Upper lobe of left lung (tissue), 6 donors: ENCODE measurements at regions not wholly inside any gene's neighbourhood (a gene's known extent, or its start where the extent isn't known, plus 50 kb on each side); places are given as distances from the start of the nearest gene placed in this dataset.
A peak's percentile ranks its signal among the peaks of the same experiment; 100 is the strongest.
"Not testable (repeated sequence)": the region's sequence is repeated elsewhere in the genome, so short reads cannot be mapped to it uniquely, and the experiment has no call there.

Experiments used
- ATAC-seq, 2 donors: fragments of 200-7000 bp; cut with Tn5 transposase; one replicate each; pipeline ENCODE4 v1.9.1; 2022; ENCODE audit warnings: mild to moderate bottlenecking in 2 of 2, moderate library complexity in 2 of 2; ENCODE audit not compliant: low FRiP score in 2 of 2
- DNase-seq, 2 donors: peaks; one replicate each; pipeline ENCODE4 v3.0.0-alpha.2; 2019 to 2020
- H3K27ac ChIP-seq, 4 donors: fragments of 200-600 bp; sonication (generic); one replicate each; pipeline ENCODE4 v1.5.1; 2016 to 2019
- H3K27me3 ChIP-seq, 4 donors: fragments of 200-600 bp; sonication (generic); one replicate each; pipeline ENCODE4 v1.5.1; 2017 to 2019
- H3K36me3 ChIP-seq, 4 donors: fragments of 200-600 bp; sonication (generic); one replicate each; pipeline ENCODE4 v1.5.1; 2016 to 2019
- H3K4me1 ChIP-seq, 4 donors: fragments of 200-600 bp; sonication (generic); one replicate each; pipeline ENCODE4 v1.5.1; 2018 to 2019
- H3K4me3 ChIP-seq, 4 donors: fragments of 200-600 bp; sonication (generic); one replicate each; pipeline ENCODE4 v1.5.1; 2017 to 2019; ENCODE audit warnings: mild to moderate bottlenecking in 2 of 4, moderate library complexity in 1 of 4
- H3K9me3 ChIP-seq, 4 donors: fragments of 200-600 bp; sonication (generic); one replicate each; pipeline ENCODE4 v1.5.1; 2018 to 2019
- CTCF ChIP-seq, 6 experiments: fragments of 450-650 bp in 4 of 6; fragments of 200-600 bp in 2 of 6; sonication (generic) in 2 of 6; IDR thresholded peaks; one replicate each; pipeline ENCODE4 v1.5.1; 2016 to 2019; ENCODE audit warnings: antibody characterized with exemption in 6 of 6
- EP300 ChIP-seq, 4 donors: sonication (generic); formaldehyde crosslinking; IDR thresholded peaks; one replicate each; pipeline ENCODE4 v1.5.1; 2017; ENCODE audit warnings: antibody characterized with exemption in 4 of 4, control low read depth in 2 of 4
- POLR2A ChIP-seq, 4 donors: fragments of 450-650 bp; IDR thresholded peaks; one replicate each; pipeline ENCODE4 v1.5.1; 2016 to 2017; ENCODE audit warnings: antibody characterized with exemption in 4 of 4, mild to moderate bottlenecking in 2 of 4
- POLR2AphosphoS5 ChIP-seq, 2 donors: sonication (generic); formaldehyde crosslinking; IDR thresholded peaks; one replicate each; pipeline ENCODE4 v1.5.1; 2017; ENCODE audit warnings: antibody characterized with exemption in 2 of 2
- WGBS, 2 donors: methylation state at CpG; one replicate each; pipeline ENCODE4 v1.1.5; 2017 to 2018; 5-methylcytosine and 5-hydroxymethylcytosine counted together
- donor health status: DM: no; HTN: no; CAD: no; lungs with moderate emphysema.
- donor health status: DM: no; HTN: yes; CAD: no; lungs with severe emphysema.

GRCh38 chr3:36648241-36649034 lies 115.9 kb downstream of the DCLK3 start:
- H3K9me3 ChIP-seq = no peaks in the 10 kb centered on the region
- H3K27me3 ChIP-seq = no peaks in the 10 kb centered on the region
- H3K4me1 ChIP-seq = peaks cover 0 to 18% (median 4%) of the 10 kb centered on the region in 4 donors
- no peak overlapping the region for H3K4me3 ChIP-seq
- no peak overlapping the region for H3K27ac ChIP-seq
- 61 to 64% methylated on average over 5 of the region's 5 CpGs for WGBS, 2 donors
- TF ChIP-seq POLR2AphosphoS5 (IDR thresholded peaks at IDR 0.05) (no peak), EP300 (IDR thresholded peaks at IDR 0.05) (no peak), CTCF (IDR thresholded peaks at IDR 0.05) (no peak), POLR2A (IDR thresholded peaks at IDR 0.05) (no peak)
- no peaks in the 10 kb centered on the region for H3K36me3 ChIP-seq
- ATAC-seq (peak in 1 of 2 donors; percentile 39), DNase-seq (no peak)

GRCh38 chr3:36647423-36647853 lies 116.9 kb downstream of the DCLK3 start:
- no peak overlapping the region for H3K4me3 ChIP-seq
- TF ChIP-seq POLR2A (IDR thresholded peaks at IDR 0.05) = no peak
- TF ChIP-seq POLR2AphosphoS5 (IDR thresholded peaks at IDR 0.05) = no peak
- TF ChIP-seq EP300 (IDR thresholded peaks at IDR 0.05) = no peak
- TF ChIP-seq CTCF (IDR thresholded peaks at IDR 0.05) = no peak
- ATAC-seq (no peak), DNase-seq (no peak)
- H3K27ac ChIP-seq = no peak overlapping the region
- H3K36me3 ChIP-seq = no peaks in the 10 kb centered on the region
- H3K4me1 ChIP-seq = peaks cover 0 to 18% (median 4%) of the 10 kb centered on the region in 4 donors
- WGBS, 2 donors = 79 to 82% methylated on average over 3 of the region's 3 CpGs
- no peaks in the 10 kb centered on the region for H3K27me3 ChIP-seq
- no peaks in the 10 kb centered on the region for H3K9me3 ChIP-seq

- no peak overlapping the region for H3K27ac ChIP-seq
- H3K4me1 ChIP-seq = peaks cover 0 to under 1% (median 0%) of the 10 kb centered on the region in 4 donors
- ATAC-seq (no peak), DNase-seq (no peak)
- H3K36me3 ChIP-seq = no peaks in the 10 kb centered on the region
- 84 to 92% methylated on average over 8 of the region's 8 CpGs for WGBS, 2 donors
- H3K9me3 ChIP-seq = no peaks in the 10 kb centered on the region
- TF ChIP-seq CTCF (IDR thresholded peaks at IDR 0.05) (no peak), POLR2A (IDR thresholded peaks at IDR 0.05) (no peak)
- no peaks in the 10 kb centered on the region for H3K27me3 ChIP-seq
- H3K4me3 ChIP-seq = no peak overlapping the region
These were observed 121.2 kb downstream of the DCLK3 start for GRCh38 chr3:36643192-36643591.

GRCh38 chr3:36635731-36636130 lies 128.6 kb downstream of the DCLK3 start:
- no peak for DNase-seq

GRCh38 chr3:36633897-36634296 lies 130.5 kb downstream of the DCLK3 start:
- not testable (repeated sequence) for H3K36me3 ChIP-seq, H3K4me1 ChIP-seq, H3K27me3 ChIP-seq, ATAC-seq, H3K4me3 ChIP-seq, H3K27ac ChIP-seq, H3K9me3 ChIP-seq
- DNase-seq = peak in 1 of 2 donors; percentile 77
- WGBS, 2 donors = 96 to 98% methylated on average over 21 to 32 of the region's 39 CpGs

More at GRCh38 chr3:36635731-36636130, 128.6 kb downstream of the DCLK3 start:
- H3K36me3 ChIP-seq = no peaks in the 10 kb centered on the region
- WGBS, 2 donors = 92 to 96% methylated on average over 1 of the region's 1 CpG
- H3K27ac ChIP-seq = no peak overlapping the region
- TF ChIP-seq POLR2AphosphoS5 (IDR thresholded peaks at IDR 0.05) = no peak
- no peak for TF ChIP-seq CTCF (IDR thresholded peaks at IDR 0.05)
- TF ChIP-seq POLR2A (IDR thresholded peaks at IDR 0.05) = no peak
- TF ChIP-seq EP300 (IDR thresholded peaks at IDR 0.05) = no peak
- no peaks in the 10 kb centered on the region for H3K27me3 ChIP-seq
- peaks cover 0 to 5% (median 2%) of the 10 kb centered on the region in 4 donors for H3K4me1 ChIP-seq
- H3K9me3 ChIP-seq = no peaks in the 10 kb centered on the region
- H3K4me3 ChIP-seq = no peak overlapping the region
- no peak for ATAC-seq
